Suppressor macrophage treated with lipopolysaccharide for 1 hour (primary cell): ENCODE measurements at regions not wholly inside any gene's neighbourhood (a gene's known extent, or its start where the extent isn't known, plus 50 kb on each side); places are given as distances from the start of the nearest gene placed in this dataset.
"Not testable (repeated sequence)": the region's sequence is repeated elsewhere in the genome, so short reads cannot be mapped to it uniquely, and the experiment has no call there.

Experiments used
- DNase-seq, 3 donors: peaks; one replicate each; pipeline ENCODE4 v3.0.0-alpha.2; 2020 to 2022

DNA sequence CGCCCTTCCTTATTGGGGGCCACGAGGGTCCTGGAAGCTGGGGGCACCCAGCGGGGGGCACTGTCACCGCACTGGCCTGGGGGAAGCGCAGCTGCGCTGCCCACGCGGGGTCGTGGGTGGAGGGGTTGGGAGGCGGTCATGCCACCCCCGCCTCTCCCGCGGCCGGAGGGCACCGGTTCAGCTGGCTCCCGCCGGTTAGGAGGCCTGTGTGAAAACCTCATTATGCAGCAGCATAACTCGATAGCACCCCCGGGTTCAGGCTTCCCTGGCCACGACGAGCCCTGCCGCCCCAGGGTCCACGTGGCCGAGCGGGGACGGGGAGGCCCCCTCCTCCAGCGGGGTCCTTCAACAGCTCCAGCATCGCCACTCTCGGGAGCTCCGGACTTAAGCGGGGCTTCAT is 91.2 kb upstream of the ERCC6L2 start:
- no peak for DNase-seq

- no peak for DNase-seq
These were observed 92.0 kb upstream of the ERCC6L2 start for GRCh38 chr9:95783426-95783975.

GRCh38 chr9:95780751-95781150 is 94.7 kb upstream of the ERCC6L2 start:
- no peak for DNase-seq

- no peak for DNase-seq
These were observed 95.4 kb upstream of the ERCC6L2 start for GRCh38 chr9:95780121-95780520.

GRCh38 chr9:95779597-95779996 is 95.9 kb upstream of the ERCC6L2 start:
- not testable (repeated sequence) for DNase-seq

GRCh38 chr9:95778957-95779356 is 96.5 kb upstream of the ERCC6L2 start:
- no peak for DNase-seq

- no peak for DNase-seq
These were observed 98.4 kb upstream of the ERCC6L2 start for GRCh38 chr9:95777136-95777535.

DNA sequence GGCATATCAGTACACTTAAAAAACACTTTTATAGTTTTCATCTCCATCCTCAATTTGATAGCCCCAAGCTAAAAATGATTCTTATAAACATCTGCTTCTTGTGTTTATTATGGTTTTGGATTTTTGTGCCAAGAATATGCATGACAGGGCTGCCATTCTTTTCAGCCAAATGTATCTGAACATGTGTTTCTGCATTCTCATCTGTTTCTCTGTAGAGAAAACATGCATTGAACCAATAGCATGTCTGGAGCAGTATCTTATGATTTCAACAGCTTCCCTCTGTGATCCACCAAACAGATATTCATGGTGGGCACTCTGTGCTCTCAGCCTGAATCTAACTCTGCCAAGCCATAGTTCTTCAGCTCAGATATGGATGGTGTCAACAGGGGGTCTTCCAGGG is 99.3 kb upstream of the ERCC6L2 start:
- no peak for DNase-seq

DNA sequence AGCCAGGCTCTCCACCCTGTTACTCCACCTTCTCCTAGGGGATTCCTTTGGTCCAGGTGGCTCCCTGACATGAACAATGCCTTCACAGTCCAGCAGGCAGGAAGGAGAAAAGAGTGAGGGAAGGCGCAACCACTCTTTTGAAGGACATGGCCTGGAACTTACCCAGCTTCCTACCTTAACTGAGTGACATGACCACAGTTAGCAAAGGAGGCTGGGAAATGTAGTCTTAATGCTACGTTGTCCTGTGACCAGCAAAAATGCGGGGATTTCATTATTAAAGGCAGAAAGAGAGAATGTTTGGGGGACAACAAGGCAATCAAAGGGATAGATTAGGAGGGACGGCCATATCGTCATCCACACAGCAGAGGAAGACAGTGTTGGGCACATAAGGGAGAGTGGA is 100.3 kb upstream of the ERCC6L2 start:
- DNase-seq, result no peak

DNA sequence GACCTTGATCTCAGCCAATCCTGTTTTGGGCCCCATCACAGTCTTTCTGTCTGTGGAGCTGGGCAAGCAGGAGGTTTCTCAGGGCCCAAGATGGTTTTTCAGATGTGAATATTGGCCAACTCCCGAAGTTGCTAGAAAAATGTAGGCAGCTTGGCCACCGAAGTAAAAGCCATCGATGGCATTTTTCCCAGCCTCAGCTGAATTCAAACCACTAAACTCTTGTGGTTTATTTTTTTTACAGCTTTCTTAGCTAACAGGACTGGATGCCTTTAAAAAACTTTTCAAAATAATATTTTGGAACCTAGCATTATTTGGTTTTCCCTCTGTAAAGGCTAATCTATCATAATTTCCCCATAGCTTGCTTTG is 102.5 kb upstream of the ERCC6L2 start:
- DNase-seq, result no peak

GRCh38 chr9:95772320-95773052 is 103.0 kb upstream of the ERCC6L2 start:
- no peak for DNase-seq

DNA sequence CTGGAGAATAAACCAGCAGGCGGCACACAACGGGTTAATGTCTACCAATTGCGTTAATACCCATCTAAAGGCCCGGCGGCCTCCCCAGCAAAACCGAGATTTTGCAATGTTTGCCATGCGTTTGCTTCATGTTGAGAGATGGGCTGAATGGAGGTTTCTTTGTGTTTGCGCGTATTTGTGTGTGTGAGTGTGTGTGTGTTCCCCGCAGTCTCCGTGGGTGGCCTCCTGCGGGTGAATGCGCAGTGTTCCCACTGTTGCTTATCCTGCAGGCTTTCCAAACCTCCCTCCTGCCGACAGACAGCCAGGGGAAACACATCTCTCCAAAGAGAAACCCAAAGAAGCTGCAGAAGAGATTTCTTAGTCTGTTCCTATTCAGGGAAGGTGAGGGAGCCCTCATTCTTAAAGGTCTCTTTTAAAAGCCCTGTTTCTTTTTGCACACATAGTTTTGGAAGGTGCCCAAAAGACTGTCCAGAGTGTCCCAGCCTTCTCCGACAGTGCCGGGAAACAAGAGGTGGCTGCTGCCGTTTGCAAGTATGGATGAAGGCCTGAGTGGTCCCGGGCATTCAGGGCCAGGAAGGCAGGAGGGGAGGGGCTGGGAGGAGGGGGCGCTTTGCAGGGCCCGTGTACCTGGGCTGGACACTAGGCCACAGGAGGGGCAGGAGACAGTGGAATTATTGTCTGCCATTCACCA is 103.8 kb upstream of the ERCC6L2 start:
- no peak for DNase-seq

- DNase-seq, result no peak
These were observed 104.8 kb upstream of the ERCC6L2 start for GRCh38 chr9:95770653-95771131.

- no peak for DNase-seq
These were observed 105.5 kb upstream of the ERCC6L2 start for GRCh38 chr9:95769909-95770433.

- no peak for DNase-seq
These were observed 106.0 kb upstream of the ERCC6L2 start for GRCh38 chr9:95769473-95769872.

- DNase-seq, result no peak
These were observed 108.6 kb upstream of the ERCC6L2 start for GRCh38 chr9:95766906-95767305.

DNA sequence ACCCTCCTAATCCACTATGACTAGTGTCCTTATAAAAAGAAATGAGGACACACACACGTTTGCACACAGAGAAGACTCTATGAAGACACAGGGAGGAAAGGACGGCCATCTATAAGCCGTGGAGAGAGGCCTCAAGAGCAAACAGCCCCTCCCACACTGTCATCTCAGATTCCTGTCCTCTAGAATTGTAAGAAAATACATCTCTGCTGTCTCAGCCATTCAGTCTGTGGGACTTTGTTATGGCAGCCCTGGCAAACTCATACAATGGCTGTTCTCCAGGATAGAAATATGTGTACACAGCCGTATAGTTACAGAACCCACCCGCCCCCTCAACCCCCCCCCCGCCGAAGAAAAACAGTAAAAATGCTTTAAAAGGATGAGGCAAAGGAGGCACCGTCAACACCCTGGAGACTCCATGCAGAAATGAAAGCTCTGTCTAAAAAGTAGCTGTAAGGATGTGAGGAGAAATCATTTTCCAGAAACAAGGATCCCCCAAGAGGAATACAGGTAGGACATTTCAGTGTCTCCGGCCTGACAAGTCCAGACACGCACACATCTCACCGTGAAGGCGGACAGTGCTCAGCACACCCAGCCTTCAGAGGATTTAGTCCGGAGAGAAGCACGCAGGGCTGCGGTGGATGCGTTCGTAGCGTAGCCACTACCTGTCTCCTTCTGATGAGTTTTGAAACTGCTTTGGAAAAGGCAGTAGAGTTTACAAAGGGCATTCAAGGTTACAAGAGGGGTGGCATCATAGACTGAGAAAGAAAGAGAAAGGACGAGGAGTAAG is 110.8 kb upstream of the ERCC6L2 start:
- DNase-seq, result no peak

- no peak for DNase-seq
These were observed 111.5 kb upstream of the ERCC6L2 start for GRCh38 chr9:95763983-95764382.

- no peak for DNase-seq
These were observed 112.5 kb upstream of the ERCC6L2 start for GRCh38 chr9:95763006-95763405.

GRCh38 chr9:95762322-95762721 is 113.2 kb upstream of the ERCC6L2 start:
- DNase-seq, result no peak

DNA sequence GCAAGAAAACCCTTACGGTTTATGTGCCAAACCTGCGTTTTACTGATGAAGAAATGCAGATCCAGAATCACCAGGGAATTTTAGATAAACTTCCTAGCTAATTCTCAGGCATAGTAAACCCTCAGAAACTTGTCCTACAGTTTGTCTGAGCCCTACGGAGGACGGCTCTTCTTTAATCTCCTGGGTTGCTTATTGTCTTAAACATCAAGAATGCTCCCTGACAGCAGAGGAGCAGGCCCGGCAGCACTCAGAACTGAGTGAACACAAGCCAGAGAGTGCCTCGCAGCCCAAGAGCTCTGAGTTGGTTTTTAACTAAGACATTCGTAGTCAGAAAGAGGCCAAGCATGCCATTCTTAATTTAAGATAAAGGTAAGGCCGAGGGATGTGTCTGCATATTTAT is 114.7 kb upstream of the ERCC6L2 start:
- no peak for DNase-seq

DNA sequence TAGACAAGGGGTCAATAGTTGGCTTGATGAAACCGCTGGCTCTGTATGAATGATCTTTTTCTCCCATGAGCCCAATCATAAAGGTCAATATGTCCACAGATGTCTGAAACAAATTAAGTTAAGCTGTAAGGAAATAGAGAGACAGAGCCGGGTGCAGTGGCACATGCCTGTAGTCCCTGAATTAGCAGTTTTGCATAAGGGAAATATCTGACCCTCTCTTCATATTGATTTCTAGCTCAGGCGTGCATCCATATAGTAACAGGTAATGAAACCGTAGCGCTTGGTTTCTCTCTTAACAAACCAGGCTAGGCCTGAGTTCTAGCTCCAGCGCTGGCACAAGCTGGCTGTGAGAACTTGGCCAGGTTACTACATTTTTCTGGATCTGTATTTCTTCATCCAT is 118.1 kb upstream of the ERCC6L2 start:
- no peak for DNase-seq

GRCh38 chr9:95756986-95757385 is 118.5 kb upstream of the ERCC6L2 start:
- DNase-seq, result no peak
